ENCODE measurements at regions not wholly inside any gene's neighbourhood (a gene's known extent, or its start where the extent isn't known, plus 50 kb on each side); places are given as distances from the start of the nearest gene placed in this dataset.

DNA sequence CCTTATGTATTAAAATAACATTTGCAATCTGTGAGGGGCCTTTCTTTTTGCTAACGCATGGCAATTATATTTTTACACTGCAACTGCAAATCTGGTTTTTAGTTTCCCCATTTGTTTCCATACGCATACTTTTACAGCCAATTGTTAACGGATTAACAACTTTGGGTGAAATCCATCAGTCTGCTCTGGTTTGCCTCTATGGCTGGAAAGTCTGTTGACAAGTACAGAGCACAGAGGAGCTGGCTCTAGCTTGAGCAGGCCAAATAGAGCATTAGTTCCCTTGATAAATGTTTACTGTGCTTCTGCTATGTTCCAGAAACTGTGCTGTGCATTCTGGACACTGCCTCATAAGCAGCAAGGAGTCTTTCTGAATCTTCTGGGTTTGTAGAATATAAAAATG, 400.4 kb upstream of the KIF2A start:
- no peak overlapping the region for H2BK120ac ChIP-seq (replicated peaks; ENCODE audit: low read depth, low read length)
- no peaks in the 10 kb centered on the region for H3K9me3 ChIP-seq (ENCODE audit: insufficient read depth in 2 of 2, low read depth in 1 of 2, low read length in 1 of 2)
- H3K14ac ChIP-seq (ENCODE audit: insufficient read length): no peak overlapping the region
- no peak overlapping the region for H2BK12ac ChIP-seq (ENCODE audit: low read depth, low read length)
- POLR2A ChIA-PET (ENCODE audit: partially characterized antibody): no interaction called here
- no peaks in the 10 kb centered on the region for H3K4me1 ChIP-seq (replicated peaks in 1 of 4; ENCODE audit: control insufficient read depth in 3 of 4, insufficient read depth in 4 of 4, low read length in 3 of 4)
- H2BK20ac ChIP-seq (ENCODE audit: low read length): no peak overlapping the region
- H3K9ac ChIP-seq (replicated peaks in 1 of 4; ENCODE audit: extremely low read depth in 1 of 4, low read depth in 3 of 4, low read length in 3 of 4): no peak overlapping the region
- no peak overlapping the region for H2BK15ac ChIP-seq (ENCODE audit: low read length)
- no peak overlapping the region for H3K4me2 ChIP-seq (ENCODE audit: insufficient read depth in 1 of 2, low read depth in 2 of 2, low read length in 2 of 2)
- no peak overlapping the region for H3K4ac ChIP-seq (replicated peaks; ENCODE audit: insufficient read length, low read depth, low read length)
- H2BK5ac ChIP-seq (ENCODE audit: low read depth, low read length): no peak overlapping the region
- no peaks in the 10 kb centered on the region for H4K20me1 ChIP-seq (replicated peaks in 1 of 2; ENCODE audit: control insufficient read depth in 1 of 2, insufficient read depth in 2 of 2, low read length in 2 of 2)
- no peak overlapping the region for H4K91ac ChIP-seq (replicated peaks; ENCODE audit: insufficient read length, low read length)
- DNase-seq (ENCODE audit: low read depth in 1 of 2, low spot score in 2 of 2) (no peak), FAIRE-seq (no peak)
- no peak overlapping the region for H2AFZ ChIP-seq (ENCODE audit: low read length)
- no peak overlapping the region for H3K27ac ChIP-seq (ENCODE audit: low read depth, low read length)
- no peaks in the 10 kb centered on the region for H3K79me1 ChIP-seq (ENCODE audit: low read depth, low read length)
- CTCF ChIA-PET (ENCODE audit: partially characterized antibody): no interaction called here
- WGBS, 2 experiments (ENCODE audit: extremely low coverage in 1 of 2, insufficient coverage in 1 of 2, insufficient read length in 1 of 2, insufficient replicate concordance in 2 of 2, low coverage in 1 of 2, low lambda C conversion rate in 2 of 2, missing lambda C conversion rate in 1 of 2): 92% methylated on average over 3 of the region's 3 CpGs; no CpG with 5 or more reads in 1 of the 2 experiments
- H4K8ac ChIP-seq (ENCODE audit: extremely low read depth, insufficient read depth, low read length): no peak overlapping the region
- H3K4me3 ChIP-seq (ENCODE audit: extremely low read depth in 1 of 4, insufficient read depth in 2 of 4, low read depth in 3 of 4, low read length in 4 of 4): no peak overlapping the region
- H3K18ac ChIP-seq (ENCODE audit: extremely low read depth, low read length): no peak overlapping the region
- H4K5ac ChIP-seq (ENCODE audit: insufficient read length, low read depth, low read length): no peak overlapping the region
- H3K36me3 ChIP-seq (ENCODE audit: control insufficient read depth in 2 of 4, insufficient read depth in 4 of 4, low read length in 3 of 4): no peaks in the 10 kb centered on the region
- no peak for TF ChIP-seq CBX5 (IDR thresholded peaks at IDR 0.05; ENCODE audit: low read depth, low read length)
- no peak for TF ChIP-seq SUZ12 (IDR thresholded peaks at IDR 0.05; ENCODE audit: low read length)
- TF ChIP-seq CBX8 (IDR thresholded peaks at IDR 0.05; ENCODE audit: borderline replicate concordance, low read depth, low read length): no peak
- TF ChIP-seq SIN3A (conservative IDR thresholded peaks at IDR 0.05 in 1 of 2, IDR thresholded peaks at IDR 0.05 in 1 of 2; ENCODE audit: low read depth in 1 of 2, low read length in 2 of 2): no peak
- TF ChIP-seq SIRT6 (IDR thresholded peaks at IDR 0.05; ENCODE audit: low read length): no peak
- TF ChIP-seq ASH2L (IDR thresholded peaks at IDR 0.05; ENCODE audit: low read length): no peak
- no peak for TF ChIP-seq EZH2 (IDR thresholded peaks at IDR 0.05; ENCODE audit: low read depth, low read length, severe bottlenecking)
- H2AK5ac ChIP-seq (ENCODE audit: low read depth, low read length): no peak overlapping the region
- no peaks in the 10 kb centered on the region for H3K79me2 ChIP-seq (ENCODE audit: control insufficient read depth in 1 of 2, insufficient read depth in 2 of 2, low read length in 2 of 2)
- no peak overlapping the region for H3K56ac ChIP-seq (replicated peaks; ENCODE audit: insufficient read length, low read depth, low read length)
- no peaks in the 10 kb centered on the region for H3K23me2 ChIP-seq (ENCODE audit: low read depth, low read length)
- no peak overlapping the region for H3K23ac ChIP-seq (ENCODE audit: insufficient read length)
- H3K27me3 ChIP-seq (replicated peaks in 1 of 4; ENCODE audit: control insufficient read depth in 3 of 4, extremely low read depth in 1 of 4, insufficient read depth in 3 of 4, low read length in 3 of 4): no peaks in the 10 kb centered on the region
